Fibroblast of lung (primary cell): ENCODE measurements at regions not wholly inside any gene's neighbourhood (a gene's known extent, or its start where the extent isn't known, plus 50 kb on each side); places are given as distances from the start of the nearest gene placed in this dataset.

ENCODE experiments used
- DNase-seq, 2 donors: peaks; one replicate each; pipeline versions ENCODE4 v3.0.0 to v3.0.0-alpha.2; 2010; ENCODE audit warnings: low read depth in 2 of 2
- H2AFZ ChIP-seq: 2 replicates; pipeline ENCODE4 v1.5.1; 2012; ENCODE audit warnings: low read length, control low read depth, inconsistent platforms
- H3K27ac ChIP-seq: 2 replicates; pipeline ENCODE4 v1.5.1; 2011; ENCODE audit warnings: low read length, control low read depth; ENCODE audit not compliant: insufficient read depth
- H3K27me3 ChIP-seq: 2 replicates; pipeline ENCODE4 v1.5.1; 2011; ENCODE audit warnings: mild to moderate bottlenecking, low read length; ENCODE audit not compliant: control insufficient read depth, insufficient read depth
- H3K36me3 ChIP-seq: 2 replicates; pipeline ENCODE4 v1.5.1; 2011; ENCODE audit warnings: low read length; ENCODE audit not compliant: control insufficient read depth, insufficient read depth
- H3K4me1 ChIP-seq: 2 replicates; pipeline ENCODE4 v1.5.1; 2011; ENCODE audit warnings: low read length; ENCODE audit not compliant: control insufficient read depth, insufficient read depth; ENCODE audit errors: extremely low read depth
- H3K4me2 ChIP-seq: 2 replicates; pipeline ENCODE4 v1.5.1; 2011; ENCODE audit warnings: low read length, control low read depth; ENCODE audit not compliant: insufficient read depth; ENCODE audit errors: extremely low read depth
- H3K4me3 ChIP-seq, 4 experiments: fragments of 200-600 bp in 1 of 4; sonication (generic) in 1 of 4; replicated peaks in 1 of 4; 2 replicates each; pipeline ENCODE4 v1.5.1; 2011 to 2016; ENCODE audit warnings: low read length in 4 of 4, low read depth in 3 of 4, mild to moderate bottlenecking in 3 of 4, control low read depth in 2 of 4, inconsistent platforms in 1 of 4, mixed read lengths in 1 of 4; ENCODE audit not compliant: insufficient read depth in 1 of 4; ENCODE audit errors: control extremely low read depth in 1 of 4
- H3K79me2 ChIP-seq: 2 replicates; pipeline ENCODE4 v1.5.1; 2012; ENCODE audit warnings: mild to moderate bottlenecking, low read length, inconsistent platforms; ENCODE audit not compliant: control insufficient read depth, insufficient read depth
- H3K9ac ChIP-seq: 2 replicates; pipeline ENCODE4 v1.5.1; 2011; ENCODE audit warnings: mild to moderate bottlenecking, low read length, control low read depth; ENCODE audit not compliant: insufficient read depth
- H3K9me3 ChIP-seq: 2 replicates; pipeline ENCODE4 v1.5.1; 2012; ENCODE audit warnings: low read depth, low read length; ENCODE audit not compliant: control insufficient read depth, insufficient read depth
- H4K20me1 ChIP-seq: 2 replicates; pipeline ENCODE4 v1.5.1; 2011; ENCODE audit warnings: low read length; ENCODE audit not compliant: control insufficient read depth, insufficient read depth; ENCODE audit errors: extremely low read depth
- CTCF ChIP-seq, 2 donors: IDR thresholded peaks in 1 of 2; conservative IDR thresholded peaks in 1 of 2; 1 replicate in 1 of 2; 2 replicates in 1 of 2; pipeline ENCODE4 v1.5.1; 2011 to 2012; ENCODE audit warnings: low read length in 2 of 2, control low read depth in 1 of 2, inconsistent platforms in 1 of 2, low read depth in 1 of 2, mild to moderate bottlenecking in 1 of 2
- EZH2 ChIP-seq: IDR thresholded peaks from 2 replicates; pipeline ENCODE4 v1.5.1; 2012; ENCODE audit warnings: low read length, control low read depth, mild to moderate bottlenecking; ENCODE audit errors: missing control alignments

- Histone ChIP-seq H3K27me3 (no peaks in the 10 kb centered on the region), H2AFZ (no peak overlapping the region), H3K79me2 (no peaks in the 10 kb centered on the region), H3K27ac (no peak overlapping the region), H3K9me3 (no peaks in the 10 kb centered on the region), H3K9ac (no peak overlapping the region), H3K4me1 (no peaks in the 10 kb centered on the region), H3K4me3 (no peak overlapping the region), H3K36me3 (no peaks in the 10 kb centered on the region), H4K20me1 (no peaks in the 10 kb centered on the region), H3K4me2 (no peak overlapping the region)
- no peak for DNase-seq
- TF ChIP-seq EZH2 = no peak
- no peak for TF ChIP-seq CTCF (conservative IDR thresholded peaks at IDR 0.05 in 1 of 2, IDR thresholded peaks at IDR 0.05 in 1 of 2; ENCODE audit: low read depth in 1 of 2, low read length in 2 of 2)
Measured at GRCh38 chr6:104226790-104227446, 632.8 kb downstream of the HACE1 start.

GRCh38 chr6:104218116-104218515 is 641.6 kb downstream of the HACE1 start:
- no peak overlapping the region for H3K9ac ChIP-seq
- H3K36me3 ChIP-seq = no peaks in the 10 kb centered on the region
- no peak overlapping the region for H3K4me2 ChIP-seq
- no peaks in the 10 kb centered on the region for H3K4me1 ChIP-seq
- H3K4me3 ChIP-seq = no peak overlapping the region
- no peaks in the 10 kb centered on the region for H3K27me3 ChIP-seq
- no peaks in the 10 kb centered on the region for H3K79me2 ChIP-seq
- no peak for DNase-seq
- H3K9me3 ChIP-seq = no peaks in the 10 kb centered on the region
- H3K27ac ChIP-seq = no peak overlapping the region
- H4K20me1 ChIP-seq = no peaks in the 10 kb centered on the region
- H2AFZ ChIP-seq = no peak overlapping the region
- no peak for TF ChIP-seq EZH2
- TF ChIP-seq CTCF (conservative IDR thresholded peaks at IDR 0.05 in 1 of 2, IDR thresholded peaks at IDR 0.05 in 1 of 2; ENCODE audit: low read depth in 1 of 2, low read length in 2 of 2) = no peak

- no peak overlapping the region for H3K4me3 ChIP-seq
- H3K79me2 ChIP-seq = no peaks in the 10 kb centered on the region
- no peak overlapping the region for H3K27ac ChIP-seq
- no peaks in the 10 kb centered on the region for H3K27me3 ChIP-seq
- H3K36me3 ChIP-seq = no peaks in the 10 kb centered on the region
- no peak overlapping the region for H2AFZ ChIP-seq
- TF ChIP-seq EZH2 = no peak
- no peak for TF ChIP-seq CTCF (conservative IDR thresholded peaks at IDR 0.05 in 1 of 2, IDR thresholded peaks at IDR 0.05 in 1 of 2; ENCODE audit: low read depth in 1 of 2, low read length in 2 of 2)
- no peaks in the 10 kb centered on the region for H4K20me1 ChIP-seq
- H3K4me1 ChIP-seq = no peaks in the 10 kb centered on the region
- H3K9me3 ChIP-seq = no peaks in the 10 kb centered on the region
- H3K4me2 ChIP-seq = no peak overlapping the region
- H3K9ac ChIP-seq = no peak overlapping the region
- no peak for DNase-seq
Measured at GRCh38 chr6:104214901-104215300, 644.8 kb downstream of the HACE1 start.
